ENCODE measurements at regions not wholly inside any gene's neighbourhood (a gene's known extent, or its start where the extent isn't known, plus 50 kb on each side); places are given as distances from the start of the nearest gene placed in this dataset.

- BruUV-seq (replicated peaks), result no TSS peak
- TF ChIP-seq SIN3A (IDR thresholded peaks at IDR 0.05; ENCODE audit: low read depth), result no peak
- no peak for TF ChIP-seq EZH2 (IDR thresholded peaks at IDR 0.05)
- TF ChIP-seq, protein P1, sequence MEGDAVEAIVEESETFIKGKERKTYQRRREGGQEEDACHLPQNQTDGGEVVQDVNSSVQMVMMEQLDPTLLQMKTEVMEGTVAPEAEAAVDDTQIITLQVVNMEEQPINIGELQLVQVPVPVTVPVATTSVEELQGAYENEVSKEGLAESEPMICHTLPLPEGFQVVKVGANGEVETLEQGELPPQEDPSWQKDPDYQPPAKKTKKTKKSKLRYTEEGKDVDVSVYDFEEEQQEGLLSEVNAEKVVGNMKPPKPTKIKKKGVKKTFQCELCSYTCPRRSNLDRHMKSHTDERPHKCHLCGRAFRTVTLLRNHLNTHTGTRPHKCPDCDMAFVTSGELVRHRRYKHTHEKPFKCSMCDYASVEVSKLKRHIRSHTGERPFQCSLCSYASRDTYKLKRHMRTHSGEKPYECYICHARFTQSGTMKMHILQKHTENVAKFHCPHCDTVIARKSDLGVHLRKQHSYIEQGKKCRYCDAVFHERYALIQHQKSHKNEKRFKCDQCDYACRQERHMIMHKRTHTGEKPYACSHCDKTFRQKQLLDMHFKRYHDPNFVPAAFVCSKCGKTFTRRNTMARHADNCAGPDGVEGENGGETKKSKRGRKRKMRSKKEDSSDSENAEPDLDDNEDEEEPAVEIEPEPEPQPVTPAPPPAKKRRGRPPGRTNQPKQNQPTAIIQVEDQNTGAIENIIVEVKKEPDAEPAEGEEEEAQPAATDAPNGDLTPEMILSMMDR (IDR thresholded peaks at IDR 0.05 in 2 of 3, conservative IDR thresholded peaks at IDR 0.05 in 1 of 3; ENCODE audit: borderline replicate concordance in 1 of 3, insufficient read depth in 1 of 3, low read depth in 2 of 3, low read length in 2 of 3), result no peak
- TF ChIP-seq FOSL1 (IDR thresholded peaks at IDR 0.05; ENCODE audit: low read depth), result no peak
- TF ChIP-seq, protein P2, sequence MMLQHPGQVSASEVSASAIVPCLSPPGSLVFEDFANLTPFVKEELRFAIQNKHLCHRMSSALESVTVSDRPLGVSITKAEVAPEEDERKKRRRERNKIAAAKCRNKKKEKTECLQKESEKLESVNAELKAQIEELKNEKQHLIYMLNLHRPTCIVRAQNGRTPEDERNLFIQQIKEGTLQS (IDR thresholded peaks at IDR 0.05), result no peak
- no peak for TF ChIP-seq EGR1 (IDR thresholded peaks at IDR 0.05; ENCODE audit: low read depth)
- H3K36me3 ChIP-seq (ENCODE audit: control insufficient read depth in 1 of 2, insufficient read depth in 2 of 2, low read length in 2 of 2), result no peaks in the 10 kb centered on the region
- H3K4me3 ChIP-seq (replicated peaks in 1 of 2; ENCODE audit: low read depth in 1 of 2, low read length in 2 of 2), result no peak overlapping the region
- ChIA-PET CTCF (no interaction called here), RAD21 (ENCODE audit: low non-redundant PET in 1 of 2, low total read pairs in 2 of 2, uncharacterized antibody in 2 of 2, unreplicated experiment in 2 of 2) (no interaction called here), POLR2A (no interaction called here)
- intact Hi-C loops (cut with micrococcal nuclease), result no loop called here
- H3K9ac ChIP-seq (ENCODE audit: low read length), result no peak overlapping the region
- no peak overlapping the region for H3K4me2 ChIP-seq (ENCODE audit: low read length)
- H3K79me2 ChIP-seq (ENCODE audit: insufficient read depth, low read length), result no peaks in the 10 kb centered on the region
- ATAC-seq (no peak), DNase-seq (ENCODE audit: low read depth, low spot score) (no peak)
- H4K20me1 ChIP-seq (ENCODE audit: insufficient read depth), result no peaks in the 10 kb centered on the region
- H3K4me1 ChIP-seq (ENCODE audit: control insufficient read depth in 1 of 2, insufficient read depth in 2 of 2, low read length in 2 of 2), result no peaks in the 10 kb centered on the region
- no peak overlapping the region for H2AFZ ChIP-seq (ENCODE audit: low read depth, low read length, poor library complexity, severe bottlenecking)
- no peaks in the 10 kb centered on the region for H3K9me2 ChIP-seq (ENCODE audit: insufficient read depth)
- no peak overlapping the region for H3K27ac ChIP-seq (ENCODE audit: low read depth, low read length)
- H3K9me3 ChIP-seq (ENCODE audit: control insufficient read depth in 1 of 2, insufficient read depth in 1 of 2, low read depth in 1 of 2, low read length in 2 of 2), result no peaks in the 10 kb centered on the region
- H3K27me3 ChIP-seq (ENCODE audit: insufficient read depth, low read length), result no peaks in the 10 kb centered on the region
These were observed 122.3 kb downstream of the ZC3H11B start for GRCh38 chr1:219490566-219490965.

DNA sequence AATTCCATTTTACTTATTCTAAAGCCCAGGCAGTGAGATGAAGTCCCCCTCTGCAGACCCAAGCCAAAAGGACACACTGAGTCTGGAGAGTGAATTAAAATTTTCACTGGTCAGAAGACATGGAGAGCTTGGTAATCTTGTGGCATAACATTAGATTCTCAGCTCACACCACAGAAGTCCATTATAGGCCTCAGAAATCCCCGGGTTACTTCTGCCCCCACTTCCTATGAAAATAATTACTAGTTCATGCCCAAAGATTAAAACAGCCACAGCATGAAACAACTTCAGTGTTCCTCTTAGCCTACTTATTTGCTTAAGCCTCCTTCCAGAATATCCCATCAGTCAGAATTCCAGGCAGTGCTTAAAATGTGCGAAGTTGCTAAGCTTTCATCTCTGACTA is 123.3 kb downstream of the ZC3H11B start:
- DNase-seq (ENCODE audit: low read depth, low spot score) (no peak), ATAC-seq (no peak)
- ChIA-PET CTCF (no interaction called here), RAD21 (ENCODE audit: low non-redundant PET in 1 of 2, low total read pairs in 2 of 2, uncharacterized antibody in 2 of 2, unreplicated experiment in 2 of 2) (no interaction called here), POLR2A (no interaction called here)
- no peaks in the 10 kb centered on the region for H3K36me3 ChIP-seq (ENCODE audit: control insufficient read depth in 1 of 2, insufficient read depth in 2 of 2, low read length in 2 of 2)
- H3K4me1 ChIP-seq (ENCODE audit: control insufficient read depth in 1 of 2, insufficient read depth in 2 of 2, low read length in 2 of 2), result no peaks in the 10 kb centered on the region
- no peaks in the 10 kb centered on the region for H4K20me1 ChIP-seq (ENCODE audit: insufficient read depth)
- H3K27me3 ChIP-seq (ENCODE audit: insufficient read depth, low read length), result no peaks in the 10 kb centered on the region
- H3K27ac ChIP-seq (ENCODE audit: low read depth, low read length), result no peak overlapping the region
- no peak overlapping the region for H3K4me3 ChIP-seq (replicated peaks in 1 of 2; ENCODE audit: low read depth in 1 of 2, low read length in 2 of 2)
- intact Hi-C loops (cut with micrococcal nuclease), result no loop called here
- no peak overlapping the region for H3K9ac ChIP-seq (ENCODE audit: low read length)
- H3K9me2 ChIP-seq (ENCODE audit: insufficient read depth), result no peaks in the 10 kb centered on the region
- no peaks in the 10 kb centered on the region for H3K79me2 ChIP-seq (ENCODE audit: insufficient read depth, low read length)
- BruUV-seq (replicated peaks), result no TSS peak
- no peak overlapping the region for H3K4me2 ChIP-seq (ENCODE audit: low read length)
- H3K9me3 ChIP-seq (ENCODE audit: control insufficient read depth in 1 of 2, insufficient read depth in 1 of 2, low read depth in 1 of 2, low read length in 2 of 2), result no peaks in the 10 kb centered on the region
- H2AFZ ChIP-seq (ENCODE audit: low read depth, low read length, poor library complexity, severe bottlenecking), result no peak overlapping the region
- TF ChIP-seq POLR2AphosphoS5 (IDR thresholded peaks at IDR 0.05; ENCODE audit: low read depth, low read length), result no peak
- no peak for TF ChIP-seq CEBPB (IDR thresholded peaks at IDR 0.05; ENCODE audit: low read depth)
- TF ChIP-seq, protein P1 (IDR thresholded peaks at IDR 0.05 in 2 of 3, conservative IDR thresholded peaks at IDR 0.05 in 1 of 3; ENCODE audit: borderline replicate concordance in 1 of 3, insufficient read depth in 1 of 3, low read depth in 2 of 3, low read length in 2 of 3), result no peak
- no peak for TF ChIP-seq EZH2phosphoT487 (IDR thresholded peaks at IDR 0.05; ENCODE audit: borderline replicate concordance)
- no peak for TF ChIP-seq EGR1 (IDR thresholded peaks at IDR 0.05; ENCODE audit: low read depth)
- TF ChIP-seq REST (IDR thresholded peaks at IDR 0.05; ENCODE audit: low read depth), result no peak
- no peak for TF ChIP-seq SRF (IDR thresholded peaks at IDR 0.05; ENCODE audit: low read depth)
- no peak for TF ChIP-seq TCF7L2 (IDR thresholded peaks at IDR 0.05; ENCODE audit: borderline replicate concordance, extremely low read depth, insufficient read depth, insufficient read length)
- TF ChIP-seq RAD21 (IDR thresholded peaks at IDR 0.05; ENCODE audit: low read depth), result no peak

Data from HCT116 (cell line).